Fibroblast of gingiva (primary cell): ENCODE measurements at regions not wholly inside any gene's neighbourhood (a gene's known extent, or its start where the extent isn't known, plus 50 kb on each side); places are given as distances from the start of the nearest gene placed in this dataset.

Experiments
- DNase-seq: peaks from one replicate; pipeline ENCODE4 v3.0.0-alpha.2; 2011; ENCODE audit warnings: low read depth

- no peak for DNase-seq
Measured at GRCh38 chr6:71124340-71124739, 164.3 kb upstream of the OGFRL1 start.

- DNase-seq = no peak
Measured at GRCh38 chr6:71125216-71125615, 163.4 kb upstream of the OGFRL1 start.

- no peak for DNase-seq
Measured at GRCh38 chr6:71126506-71126905, 162.1 kb upstream of the OGFRL1 start.

GRCh38 chr6:71127374-71127773 is 161.2 kb upstream of the OGFRL1 start:
- DNase-seq = no peak

GRCh38 chr6:71130277-71130676 is 158.3 kb upstream of the OGFRL1 start:
- no peak for DNase-seq

- no peak for DNase-seq
Measured at GRCh38 chr6:71134929-71135642, 153.5 kb upstream of the OGFRL1 start.

- no peak for DNase-seq
Measured at GRCh38 chr6:71137973-71138372, 150.6 kb upstream of the OGFRL1 start.

- DNase-seq = no peak
Measured at GRCh38 chr6:71138376-71138775, 150.2 kb upstream of the OGFRL1 start.

GRCh38 chr6:71139249-71139648 is 149.4 kb upstream of the OGFRL1 start:
- DNase-seq = no peak

GRCh38 chr6:71153755-71154325 is 134.8 kb upstream of the OGFRL1 start:
- DNase-seq = no peak

- no peak for DNase-seq
Measured at GRCh38 chr6:71157345-71157744, 131.3 kb upstream of the OGFRL1 start.

GRCh38 chr6:71164890-71165289 is 123.7 kb upstream of the OGFRL1 start:
- no peak for DNase-seq

- DNase-seq = no peak
Measured at GRCh38 chr6:71168233-71168765, 120.3 kb upstream of the OGFRL1 start.

- DNase-seq = no peak
Measured at GRCh38 chr6:71171497-71172070, 117.0 kb upstream of the OGFRL1 start.

- DNase-seq = no peak
Measured at GRCh38 chr6:71179249-71179885, 109.2 kb upstream of the OGFRL1 start.

GRCh38 chr6:71181565-71181964 is 107.0 kb upstream of the OGFRL1 start:
- DNase-seq = peak; percentile 78

GRCh38 chr6:71187141-71187540 is 101.5 kb upstream of the OGFRL1 start:
- DNase-seq = no peak

- peak; percentile 27 for DNase-seq
Measured at GRCh38 chr6:71190809-71191208, 97.8 kb upstream of the OGFRL1 start.

- DNase-seq = peak; percentile 86
Measured at GRCh38 chr6:71194724-71195123, 93.9 kb upstream of the OGFRL1 start.

GRCh38 chr6:71197267-71197666 is 91.3 kb upstream of the OGFRL1 start:
- no peak for DNase-seq

- no peak for DNase-seq
Measured at GRCh38 chr6:71197780-71198179, 90.8 kb upstream of the OGFRL1 start.

GRCh38 chr6:71198908-71199307 is 89.7 kb upstream of the OGFRL1 start:
- DNase-seq = no peak

- DNase-seq = no peak
Measured at GRCh38 chr6:71199736-71200135, 88.9 kb upstream of the OGFRL1 start.
